GM23338 (cell line): ENCODE measurements at regions not wholly inside any gene's neighbourhood (a gene's known extent, or its start where the extent isn't known, plus 50 kb on each side); places are given as distances from the start of the nearest gene placed in this dataset.

Source experiments
- EZH2 ChIP-seq: fragments of 200-600 bp; sonication (generic); IDR thresholded peaks from one replicate; pipeline ENCODE4 v1.8.0; 2017; ENCODE audit warnings: antibody characterized with exemption, mild to moderate bottlenecking, low read depth; ENCODE audit not compliant: unreplicated experiment
- JUNB ChIP-seq: IDR thresholded peaks from one replicate; pipeline ENCODE4 v1.6.1; 2016; ENCODE audit warnings: antibody characterized with exemption; ENCODE audit not compliant: unreplicated experiment
- TF ChIP-seq, protein P1 (sequence below), 2 experiments: fragments of 200-600 bp in 1 of 2; sonication (generic) in 1 of 2; conservative IDR thresholded peaks; 2 replicates each; pipeline versions ENCODE4 v1.5.1 to v1.6.1; 2016 to 2017; ENCODE audit warnings: antibody characterized with exemption in 2 of 2, low read depth in 2 of 2, mild to moderate bottlenecking in 2 of 2, moderate library complexity in 1 of 2
- TF ChIP-seq, protein P2 (sequence below): IDR thresholded peaks from one replicate; pipeline ENCODE4 v1.6.1; 2018; ENCODE audit warnings: antibody characterized with exemption; ENCODE audit not compliant: unreplicated experiment
- TF ChIP-seq, protein P3 (sequence below): IDR thresholded peaks from 2 replicates; pipeline ENCODE4 v1.6.1; 2016; ENCODE audit warnings: antibody characterized with exemption

DNA sequence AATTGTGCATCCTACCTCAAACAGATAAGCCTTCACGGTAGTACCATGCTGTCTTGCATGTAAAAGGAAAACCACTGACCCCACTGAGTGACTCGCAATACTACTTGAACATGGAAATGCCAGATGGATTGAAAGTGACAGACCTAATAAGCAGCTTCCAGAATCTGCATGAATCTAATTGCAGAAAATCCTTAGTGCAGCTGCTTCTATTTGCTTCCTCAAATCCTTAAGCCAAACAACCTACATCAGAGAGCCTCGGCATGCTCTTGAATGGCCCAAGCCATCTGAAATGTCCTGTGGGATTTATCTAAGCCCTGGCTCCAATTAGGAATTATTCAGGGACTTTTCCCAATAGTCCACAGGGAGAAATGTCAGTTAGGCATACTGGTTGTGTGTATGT, 509.5 kb upstream of the CELF2 start:
- TF ChIP-seq, protein P1, sequence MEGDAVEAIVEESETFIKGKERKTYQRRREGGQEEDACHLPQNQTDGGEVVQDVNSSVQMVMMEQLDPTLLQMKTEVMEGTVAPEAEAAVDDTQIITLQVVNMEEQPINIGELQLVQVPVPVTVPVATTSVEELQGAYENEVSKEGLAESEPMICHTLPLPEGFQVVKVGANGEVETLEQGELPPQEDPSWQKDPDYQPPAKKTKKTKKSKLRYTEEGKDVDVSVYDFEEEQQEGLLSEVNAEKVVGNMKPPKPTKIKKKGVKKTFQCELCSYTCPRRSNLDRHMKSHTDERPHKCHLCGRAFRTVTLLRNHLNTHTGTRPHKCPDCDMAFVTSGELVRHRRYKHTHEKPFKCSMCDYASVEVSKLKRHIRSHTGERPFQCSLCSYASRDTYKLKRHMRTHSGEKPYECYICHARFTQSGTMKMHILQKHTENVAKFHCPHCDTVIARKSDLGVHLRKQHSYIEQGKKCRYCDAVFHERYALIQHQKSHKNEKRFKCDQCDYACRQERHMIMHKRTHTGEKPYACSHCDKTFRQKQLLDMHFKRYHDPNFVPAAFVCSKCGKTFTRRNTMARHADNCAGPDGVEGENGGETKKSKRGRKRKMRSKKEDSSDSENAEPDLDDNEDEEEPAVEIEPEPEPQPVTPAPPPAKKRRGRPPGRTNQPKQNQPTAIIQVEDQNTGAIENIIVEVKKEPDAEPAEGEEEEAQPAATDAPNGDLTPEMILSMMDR (conservative IDR thresholded peaks at IDR 0.05; ENCODE audit: low read depth in 2 of 2), result no peak
- TF ChIP-seq, protein P2, sequence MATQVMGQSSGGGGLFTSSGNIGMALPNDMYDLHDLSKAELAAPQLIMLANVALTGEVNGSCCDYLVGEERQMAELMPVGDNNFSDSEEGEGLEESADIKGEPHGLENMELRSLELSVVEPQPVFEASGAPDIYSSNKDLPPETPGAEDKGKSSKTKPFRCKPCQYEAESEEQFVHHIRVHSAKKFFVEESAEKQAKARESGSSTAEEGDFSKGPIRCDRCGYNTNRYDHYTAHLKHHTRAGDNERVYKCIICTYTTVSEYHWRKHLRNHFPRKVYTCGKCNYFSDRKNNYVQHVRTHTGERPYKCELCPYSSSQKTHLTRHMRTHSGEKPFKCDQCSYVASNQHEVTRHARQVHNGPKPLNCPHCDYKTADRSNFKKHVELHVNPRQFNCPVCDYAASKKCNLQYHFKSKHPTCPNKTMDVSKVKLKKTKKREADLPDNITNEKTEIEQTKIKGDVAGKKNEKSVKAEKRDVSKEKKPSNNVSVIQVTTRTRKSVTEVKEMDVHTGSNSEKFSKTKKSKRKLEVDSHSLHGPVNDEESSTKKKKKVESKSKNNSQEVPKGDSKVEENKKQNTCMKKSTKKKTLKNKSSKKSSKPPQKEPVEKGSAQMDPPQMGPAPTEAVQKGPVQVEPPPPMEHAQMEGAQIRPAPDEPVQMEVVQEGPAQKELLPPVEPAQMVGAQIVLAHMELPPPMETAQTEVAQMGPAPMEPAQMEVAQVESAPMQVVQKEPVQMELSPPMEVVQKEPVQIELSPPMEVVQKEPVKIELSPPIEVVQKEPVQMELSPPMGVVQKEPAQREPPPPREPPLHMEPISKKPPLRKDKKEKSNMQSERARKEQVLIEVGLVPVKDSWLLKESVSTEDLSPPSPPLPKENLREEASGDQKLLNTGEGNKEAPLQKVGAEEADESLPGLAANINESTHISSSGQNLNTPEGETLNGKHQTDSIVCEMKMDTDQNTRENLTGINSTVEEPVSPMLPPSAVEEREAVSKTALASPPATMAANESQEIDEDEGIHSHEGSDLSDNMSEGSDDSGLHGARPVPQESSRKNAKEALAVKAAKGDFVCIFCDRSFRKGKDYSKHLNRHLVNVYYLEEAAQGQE, result no peak
- TF ChIP-seq EZH2 (no peak), JUNB (no peak)
- TF ChIP-seq, protein P3, sequence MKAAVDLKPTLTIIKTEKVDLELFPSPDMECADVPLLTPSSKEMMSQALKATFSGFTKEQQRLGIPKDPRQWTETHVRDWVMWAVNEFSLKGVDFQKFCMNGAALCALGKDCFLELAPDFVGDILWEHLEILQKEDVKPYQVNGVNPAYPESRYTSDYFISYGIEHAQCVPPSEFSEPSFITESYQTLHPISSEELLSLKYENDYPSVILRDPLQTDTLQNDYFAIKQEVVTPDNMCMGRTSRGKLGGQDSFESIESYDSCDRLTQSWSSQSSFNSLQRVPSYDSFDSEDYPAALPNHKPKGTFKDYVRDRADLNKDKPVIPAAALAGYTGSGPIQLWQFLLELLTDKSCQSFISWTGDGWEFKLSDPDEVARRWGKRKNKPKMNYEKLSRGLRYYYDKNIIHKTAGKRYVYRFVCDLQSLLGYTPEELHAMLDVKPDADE, result no peak
